HG03432 (cell line): ENCODE measurements at regions not wholly inside any gene's neighbourhood (a gene's known extent, or its start where the extent isn't known, plus 50 kb on each side); places are given as distances from the start of the nearest gene placed in this dataset.

Experiments
- ATAC-seq: cut with Tn5 transposase; IDR thresholded peaks from one replicate; pipeline ENCODE4 v1.9.1; 2021; ENCODE audit warnings: mild to moderate bottlenecking, moderate library complexity; ENCODE audit not compliant: unreplicated experiment

DNA sequence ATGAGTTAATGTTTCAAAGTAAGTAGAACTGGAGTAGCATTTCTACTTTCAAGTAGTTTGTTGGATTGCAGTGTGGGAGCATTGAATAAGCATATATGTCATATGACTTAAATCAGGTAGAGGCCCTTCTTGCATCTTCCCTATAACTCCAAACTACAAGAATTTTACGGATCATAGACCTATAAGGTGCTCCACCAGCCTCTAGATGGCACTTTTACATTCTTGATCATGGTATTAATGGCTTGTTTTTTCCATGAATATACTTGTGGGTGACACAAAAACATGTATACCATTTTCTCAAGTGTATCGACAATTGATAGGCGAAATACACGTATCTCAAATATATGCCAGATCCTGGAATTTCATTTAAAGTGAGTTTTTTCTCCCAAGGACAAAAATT is 311.1 kb downstream of the ZPLD1 start:
- no peak for ATAC-seq

DNA sequence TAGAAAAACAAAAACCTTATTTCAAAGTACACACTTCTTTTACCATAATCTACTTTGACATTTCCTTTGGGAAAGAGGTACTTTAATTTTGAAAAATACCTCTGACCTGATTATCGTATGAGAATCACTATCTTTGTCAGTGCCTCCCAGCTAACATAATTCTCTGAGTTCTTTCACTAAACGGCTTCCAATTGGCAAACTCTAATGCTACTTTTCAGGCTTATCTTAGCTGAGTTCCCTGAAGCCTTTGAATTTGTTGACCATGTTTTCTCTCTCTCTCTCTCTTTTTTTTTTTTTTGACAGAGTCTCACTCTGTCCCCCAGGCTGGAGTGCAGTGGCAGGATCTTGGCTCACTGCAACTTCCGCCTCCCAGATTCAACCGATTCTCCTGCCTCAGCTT is 312.8 kb downstream of the ZPLD1 start:
- ATAC-seq, result no peak

DNA sequence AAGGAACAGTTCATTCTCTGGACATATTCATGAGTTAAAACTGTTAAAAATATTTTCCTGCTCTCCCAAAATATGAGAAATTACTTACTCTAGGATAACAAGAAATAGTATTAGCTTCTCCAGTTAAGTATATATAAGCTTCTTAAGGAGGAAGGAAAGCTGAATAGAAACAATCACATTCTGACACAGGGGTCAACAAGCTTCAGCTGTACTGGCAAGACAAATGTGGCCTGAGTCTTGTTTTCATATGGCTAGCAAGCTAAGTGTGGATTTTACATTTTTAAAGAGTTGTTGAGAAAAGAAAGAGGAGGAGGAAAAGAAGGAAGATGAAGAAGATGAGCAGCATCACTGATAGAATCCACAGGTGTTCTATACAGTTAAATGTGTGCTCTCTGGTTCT is 313.8 kb downstream of the ZPLD1 start:
- no peak for ATAC-seq

DNA sequence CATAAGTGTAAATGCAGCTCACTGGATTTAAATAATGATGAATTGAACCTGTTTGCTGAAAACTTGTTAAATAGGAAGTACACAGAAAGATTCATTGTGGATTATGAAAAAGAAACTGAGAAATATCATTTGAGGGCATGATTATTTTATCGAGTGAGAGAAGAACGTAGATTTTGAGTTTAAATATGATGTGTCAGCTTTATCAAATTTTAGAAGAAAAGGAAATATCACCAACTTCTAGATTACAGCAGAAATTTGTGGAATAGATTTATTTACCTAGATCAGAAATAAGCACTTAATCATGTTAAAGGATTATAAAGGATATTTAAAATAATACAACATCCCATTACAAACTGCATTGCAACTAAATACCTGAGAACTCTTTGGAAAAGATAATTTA is 315.5 kb downstream of the ZPLD1 start:
- no peak for ATAC-seq

DNA sequence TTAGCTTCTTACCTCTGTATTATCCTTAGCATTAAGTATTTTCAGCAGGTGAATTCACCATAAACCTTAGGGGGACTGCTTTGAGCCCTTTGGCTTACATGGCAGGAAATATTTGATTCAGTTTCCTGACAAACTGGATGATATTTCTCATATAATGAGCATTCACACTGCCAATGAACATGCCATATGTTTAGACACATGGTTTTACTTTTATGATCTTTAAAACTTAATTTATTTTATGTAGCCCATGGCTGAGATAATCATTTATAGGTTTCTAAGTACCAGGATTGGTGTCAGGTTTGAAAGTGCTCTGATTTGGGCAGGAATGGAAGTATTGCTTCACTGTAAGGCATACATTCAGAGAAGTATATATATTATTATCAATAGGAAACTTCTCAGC is 319.1 kb downstream of the ZPLD1 start:
- ATAC-seq, result no peak

DNA sequence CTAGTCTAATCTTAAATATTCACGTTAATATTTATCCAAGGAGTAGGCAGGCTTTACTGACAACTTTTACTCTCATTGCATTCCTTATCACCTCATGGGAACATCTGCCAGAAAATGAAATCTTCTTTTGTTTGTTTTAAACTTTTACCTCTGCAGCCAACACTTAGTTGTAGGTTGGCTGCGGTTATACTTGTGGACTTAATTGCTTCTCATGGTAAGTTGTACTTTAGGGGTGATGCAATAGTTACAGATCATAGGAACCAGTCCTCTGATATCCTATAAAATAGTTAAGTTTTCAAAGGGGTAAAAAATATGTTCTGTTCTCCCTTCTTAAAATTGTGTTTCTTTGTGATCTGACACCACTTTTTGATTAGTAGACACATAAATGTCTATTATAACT is 321.9 kb downstream of the ZPLD1 start:
- ATAC-seq, result no peak

DNA sequence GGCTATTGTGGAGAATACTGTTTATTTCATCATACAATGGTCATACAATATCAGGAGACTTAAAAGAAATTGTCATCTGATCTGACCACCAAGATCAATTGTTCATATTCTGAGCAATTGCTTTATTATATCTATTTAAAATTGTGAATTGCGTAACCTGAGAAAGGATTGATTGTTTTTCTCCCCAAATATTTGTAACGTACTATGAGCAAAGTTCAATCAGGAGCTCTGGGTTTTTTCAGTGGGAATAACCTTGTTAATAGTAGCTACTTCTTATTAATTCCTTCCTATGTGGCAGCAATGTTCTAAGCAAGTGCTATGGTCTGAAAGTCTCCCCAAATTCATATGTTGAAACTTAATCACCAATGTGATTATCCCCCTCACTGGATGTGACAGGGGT is 323.1 kb downstream of the ZPLD1 start:
- ATAC-seq, result no peak

DNA sequence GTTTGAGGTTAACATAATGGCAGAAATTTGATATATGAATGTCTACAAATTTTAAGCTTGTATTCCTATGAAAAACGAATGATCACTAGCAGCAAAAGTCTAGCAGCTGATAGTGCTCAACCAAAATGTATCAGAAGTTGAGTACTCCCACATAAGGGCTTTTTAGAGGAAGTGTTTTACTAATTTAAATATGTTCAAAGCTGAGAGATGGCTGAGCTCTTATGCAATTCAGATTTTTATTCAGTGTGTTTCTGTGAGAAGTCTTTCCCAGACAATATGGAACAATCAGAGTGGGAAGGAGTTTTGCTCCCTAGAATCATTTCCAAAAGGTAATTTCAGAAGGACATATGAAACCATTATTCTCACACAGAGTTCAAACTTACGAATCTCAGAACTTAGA is 327.0 kb downstream of the ZPLD1 start:
- no peak for ATAC-seq

DNA sequence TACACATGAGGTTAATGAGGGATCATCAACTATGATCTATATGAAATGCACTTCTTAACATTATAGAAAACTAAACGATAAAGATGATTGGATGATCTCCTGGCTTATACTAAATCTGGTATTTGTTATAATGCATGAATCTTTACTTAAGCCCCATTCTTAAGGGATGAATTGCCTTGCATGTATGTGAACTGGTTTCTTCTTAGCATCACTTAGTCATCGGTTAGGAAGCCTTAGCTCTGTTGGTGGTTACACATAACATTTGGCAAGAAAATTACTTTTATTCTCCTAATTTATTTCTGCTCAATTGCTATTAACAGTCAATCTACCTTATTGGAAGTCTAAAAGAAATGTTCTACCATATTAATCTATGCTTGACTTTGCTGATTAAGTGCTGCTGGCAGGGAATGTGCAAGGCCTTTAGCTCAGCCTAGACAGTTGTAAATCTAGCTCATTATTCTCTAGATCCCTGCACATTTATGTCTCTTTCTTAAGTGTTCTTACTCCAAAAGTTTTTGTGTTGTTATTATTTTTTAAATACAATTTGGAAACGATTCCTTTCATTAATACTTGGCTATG is 356.0 kb downstream of the ZPLD1 start:
- no peak for ATAC-seq

DNA sequence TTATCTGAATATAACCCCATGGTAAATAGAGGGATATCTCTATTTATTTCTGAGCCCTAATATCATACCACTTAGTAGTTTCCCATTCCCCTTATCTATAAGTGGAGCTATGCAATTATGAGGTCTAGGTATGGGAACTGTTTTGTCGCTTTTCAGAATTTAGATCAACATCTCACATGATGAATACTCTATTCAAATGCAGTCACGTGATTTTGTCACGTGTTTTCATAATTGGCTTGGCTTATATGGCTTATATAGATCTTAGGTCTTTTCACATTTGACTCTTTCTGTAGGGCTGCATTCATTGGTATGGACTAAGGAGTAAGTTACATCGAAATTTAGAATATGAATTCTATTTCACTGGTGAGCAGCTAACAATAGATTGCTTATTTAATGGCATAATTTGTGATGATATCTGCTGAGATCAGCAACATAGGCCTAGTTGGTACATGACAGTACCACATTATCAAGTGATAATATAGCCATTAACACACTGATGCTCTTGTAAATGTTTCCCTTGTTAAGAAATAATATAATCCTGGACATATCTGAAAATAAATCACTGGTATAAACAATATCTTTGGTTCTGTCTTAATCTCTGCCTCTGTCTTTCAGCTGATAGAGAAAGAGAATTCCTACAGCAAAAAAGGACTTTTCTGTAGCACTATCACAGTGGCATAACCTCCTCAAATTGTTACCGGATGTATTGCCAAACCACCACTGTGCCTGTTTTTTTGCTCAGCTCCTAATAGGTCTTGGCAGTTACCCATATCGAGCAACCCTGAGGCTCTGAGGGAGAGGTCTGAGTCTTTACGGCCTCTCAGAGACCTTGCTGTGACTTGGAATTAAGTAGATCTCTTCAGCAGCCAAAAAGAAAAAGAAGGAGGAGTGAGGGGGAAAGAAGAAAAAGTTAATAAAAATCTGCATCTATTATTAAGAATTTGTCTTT is 357.1 kb downstream of the ZPLD1 start:
- no peak for ATAC-seq

DNA sequence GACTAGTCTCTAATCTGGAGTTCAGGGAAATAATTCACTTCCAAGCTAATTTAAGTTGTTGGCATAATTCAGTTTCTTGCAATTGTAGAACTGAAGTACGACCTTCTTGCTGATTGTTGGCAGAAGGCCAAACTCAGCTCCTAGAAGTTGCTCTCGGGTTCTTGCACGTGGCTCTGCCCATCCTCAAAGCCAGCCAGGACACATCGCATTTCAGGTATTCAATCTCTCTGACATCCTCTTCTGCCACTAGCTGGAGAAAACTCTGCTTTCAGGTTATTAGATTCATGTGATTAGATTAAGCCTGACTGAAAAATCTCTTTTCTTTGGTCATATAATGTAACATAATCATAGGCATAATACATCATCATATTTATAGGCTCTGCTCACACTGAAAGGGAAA is 362.0 kb downstream of the ZPLD1 start:
- ATAC-seq, result no peak

DNA sequence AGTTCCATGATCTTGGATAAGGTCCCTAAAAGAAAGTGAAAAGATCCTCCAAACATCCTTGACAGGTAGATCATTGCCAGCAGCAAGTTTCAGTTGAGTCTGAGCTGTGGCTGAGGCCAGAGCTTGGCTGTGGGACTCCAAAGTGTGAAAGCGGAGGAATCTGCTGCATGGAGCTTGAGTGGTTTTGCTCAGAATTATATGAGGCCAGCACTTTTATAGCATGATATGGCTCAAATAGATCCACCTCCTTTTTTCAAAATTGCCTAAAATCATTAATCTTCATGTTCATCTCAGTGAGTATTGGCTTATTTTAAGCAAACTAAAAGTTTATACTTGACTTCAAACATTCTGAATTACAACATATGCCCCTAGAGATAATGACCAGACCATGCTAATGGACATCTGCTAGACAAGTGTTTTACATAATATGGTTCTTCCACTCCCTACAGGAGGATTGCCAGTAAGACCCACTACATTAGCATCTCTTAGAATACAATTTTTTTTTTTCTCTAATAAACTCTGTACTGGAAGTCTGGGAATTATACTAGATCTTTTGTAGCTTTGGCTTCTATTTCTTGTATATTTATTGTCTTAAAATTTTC is 368.1 kb downstream of the ZPLD1 start:
- no peak for ATAC-seq

DNA sequence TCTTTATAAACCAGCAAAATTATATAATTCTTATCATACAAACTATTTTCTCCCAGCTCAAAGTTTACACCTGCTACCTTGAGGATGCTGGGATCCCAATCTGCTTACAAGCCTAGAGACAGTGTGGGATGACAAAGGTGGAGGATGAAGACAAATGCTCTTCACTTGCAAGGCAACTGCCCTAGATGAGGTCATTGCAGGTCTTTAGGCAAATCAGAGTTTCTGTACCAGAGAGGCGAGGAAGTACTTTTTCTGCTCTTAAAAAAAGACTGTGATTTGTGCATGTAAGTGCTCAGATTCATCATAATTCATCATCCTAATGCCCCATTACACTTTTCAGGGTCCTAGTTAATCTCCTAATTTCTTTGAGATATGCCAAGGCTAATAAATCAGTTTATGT is 376.1 kb downstream of the ZPLD1 start:
- no peak for ATAC-seq

DNA sequence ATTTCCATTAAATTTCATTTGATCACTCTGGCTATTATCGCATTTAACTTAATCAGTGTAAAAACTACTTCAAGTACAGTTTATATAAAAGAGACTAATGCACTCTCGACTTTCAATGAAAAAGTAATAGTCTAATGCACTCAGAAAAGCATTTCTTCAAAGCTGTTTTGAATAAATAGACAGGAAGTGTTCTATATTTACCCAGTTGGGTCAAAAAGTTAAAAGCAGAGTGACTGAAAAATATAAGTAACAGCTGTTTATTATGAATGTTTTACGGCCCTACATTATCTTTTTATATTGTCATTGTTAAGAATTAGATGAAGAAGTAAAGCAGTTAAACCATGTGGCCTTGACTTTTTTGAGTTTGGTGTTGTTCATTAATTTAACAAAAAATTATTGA is 391.8 kb downstream of the ZPLD1 start:
- no peak for ATAC-seq

DNA sequence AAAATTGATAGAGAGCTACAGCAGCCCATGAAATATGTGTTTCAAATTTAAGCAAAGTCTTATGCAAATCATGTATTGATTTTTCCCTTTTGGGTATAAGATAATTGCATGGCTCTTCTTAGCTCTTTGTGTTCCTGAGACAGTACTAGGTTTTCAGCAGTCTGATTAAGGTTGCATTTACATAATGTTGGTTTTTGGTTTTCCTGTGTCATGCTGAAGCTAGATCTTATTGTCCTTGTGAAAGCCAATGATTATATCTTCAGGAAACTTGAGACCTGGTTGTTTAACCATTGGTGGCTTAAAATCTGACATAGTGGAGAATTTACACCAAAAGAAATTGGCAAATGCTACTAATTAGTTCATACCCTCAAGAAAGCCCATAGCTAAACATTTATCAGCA is 392.6 kb downstream of the ZPLD1 start:
- ATAC-seq, result no peak

DNA sequence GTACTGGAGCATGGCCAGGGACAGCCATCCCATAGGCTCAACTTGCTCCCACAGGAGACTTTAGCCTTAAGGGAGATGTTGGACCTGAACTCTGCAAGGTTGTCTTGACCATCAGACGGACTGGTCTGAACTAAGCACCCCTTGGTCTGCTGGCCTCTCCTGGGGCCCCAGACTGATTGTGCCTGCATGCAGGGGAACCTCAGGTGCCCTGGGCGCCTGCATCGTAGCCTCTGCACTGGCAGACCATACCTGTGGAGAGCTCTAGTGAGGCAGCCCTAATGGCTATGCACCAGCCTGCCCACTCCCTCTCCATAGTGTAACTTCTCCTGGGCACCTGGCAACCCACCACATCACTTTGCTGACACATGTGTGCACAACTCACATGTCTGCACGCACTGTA is 395.6 kb downstream of the ZPLD1 start:
- ATAC-seq, result no peak

DNA sequence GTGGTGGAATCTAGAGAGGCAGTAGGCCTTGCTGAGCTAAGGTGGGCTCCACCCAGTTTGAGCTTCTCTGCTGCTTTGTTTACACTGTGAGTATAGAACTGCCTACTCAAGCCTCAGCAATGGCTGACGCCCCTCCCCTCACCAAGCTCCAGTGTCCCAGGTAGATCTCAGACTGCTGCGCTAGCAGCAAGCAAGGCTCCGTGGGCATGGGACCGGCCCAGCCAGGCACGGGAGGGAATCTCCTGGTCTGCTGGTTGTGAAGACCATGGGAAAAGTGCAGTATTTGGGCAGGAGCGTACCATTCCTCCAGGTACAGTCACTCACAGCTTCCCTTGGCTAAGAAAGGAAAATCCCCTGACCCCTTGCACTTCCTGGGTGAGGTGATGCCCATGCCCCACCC is 407.1 kb downstream of the ZPLD1 start:
- ATAC-seq, result no peak

DNA sequence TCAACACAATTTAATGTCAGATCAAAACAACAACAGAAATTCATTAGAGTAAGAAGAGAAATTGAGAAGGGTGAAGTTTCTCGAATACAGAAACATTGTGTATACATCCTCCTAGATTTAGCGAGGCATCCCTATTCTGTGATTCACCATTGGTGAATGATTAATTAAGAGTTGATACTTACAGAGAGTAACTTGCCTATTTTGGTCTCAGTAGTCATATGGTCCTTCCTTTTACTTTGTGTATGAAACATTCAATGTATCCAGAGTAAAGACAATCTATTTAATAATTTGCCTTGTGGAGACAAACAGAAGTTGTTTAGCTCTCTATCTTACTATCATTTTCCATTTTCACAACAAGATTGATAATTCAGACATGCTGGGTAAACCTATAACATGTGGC is 432.0 kb downstream of the ZPLD1 start:
- peak; percentile 62 for ATAC-seq

DNA sequence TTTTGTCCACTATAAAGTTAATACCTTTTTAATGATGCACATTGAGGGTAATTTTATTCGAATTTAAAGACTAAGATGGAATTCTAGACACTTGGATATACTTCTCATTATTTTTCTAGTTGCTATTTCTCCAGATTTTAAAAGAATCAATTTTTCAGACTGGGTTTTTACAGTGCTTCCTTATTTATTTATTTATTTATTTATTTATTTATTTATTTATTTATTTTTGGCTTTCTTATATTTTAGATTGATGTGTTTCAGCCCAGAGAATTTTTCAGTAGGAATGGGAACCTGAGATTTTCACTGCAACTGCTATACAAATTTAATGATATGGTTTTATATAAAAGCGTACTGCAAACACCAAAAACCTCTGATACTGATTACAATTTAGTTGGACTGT is 448.7 kb downstream of the ZPLD1 start:
- ATAC-seq, result no peak

DNA sequence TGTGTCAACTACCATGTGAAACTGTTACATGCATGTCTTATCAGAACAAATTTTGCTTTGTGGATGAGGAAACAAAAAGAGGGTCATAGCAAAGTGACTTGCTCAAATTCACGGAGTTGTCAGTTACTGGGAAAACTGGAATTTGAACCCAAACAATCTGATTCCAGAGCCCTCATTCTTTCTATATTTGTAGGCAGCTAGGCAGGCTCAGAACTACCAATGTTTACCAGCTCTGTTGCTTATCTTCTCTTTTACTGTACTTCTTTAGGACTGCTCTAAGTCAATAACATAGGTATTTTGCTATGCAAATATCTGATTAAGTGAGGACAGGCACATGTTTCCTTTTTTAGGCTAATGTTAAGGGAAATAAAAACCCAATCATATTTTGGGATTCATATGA is 450.5 kb downstream of the ZPLD1 start:
- ATAC-seq, result no peak

DNA sequence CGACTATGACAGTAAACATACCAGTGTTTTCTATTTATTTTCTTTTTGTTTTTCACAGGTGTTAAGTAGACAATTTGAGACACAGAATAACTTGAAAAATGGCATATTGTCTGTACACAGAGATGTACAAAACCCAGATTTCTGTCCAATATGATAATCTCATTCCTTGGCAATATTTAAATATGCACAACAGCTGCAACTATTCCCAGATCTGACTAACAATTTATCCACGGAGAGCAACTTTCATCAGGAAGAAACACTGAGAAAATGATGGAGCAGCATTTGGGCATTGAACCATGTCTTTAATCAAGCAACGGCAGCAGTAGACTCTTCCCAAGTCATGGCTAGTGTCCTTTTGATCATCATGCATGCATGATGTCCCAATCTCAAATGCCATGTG is 452.6 kb downstream of the ZPLD1 start:
- no peak for ATAC-seq
